Erythroblast (primary cell): ENCODE measurements at regions not wholly inside any gene's neighbourhood (a gene's known extent, or its start where the extent isn't known, plus 50 kb on each side); places are given as distances from the start of the nearest gene placed in this dataset.
"Not testable (repeated sequence)": the region's sequence is repeated elsewhere in the genome, so short reads cannot be mapped to it uniquely, and the experiment has no call there.

Source experiments
- DNase-seq, 2 experiments: peaks; one replicate each; lab custom pipeline; 2025; lab: John Stamatoyannopoulos, UW
- POLR2A ChIP-seq: IDR thresholded peaks from 2 replicates; pipeline ENCODE4 v1.6.1; 2011; ENCODE audit warnings: mild to moderate bottlenecking, low read length

DNA sequence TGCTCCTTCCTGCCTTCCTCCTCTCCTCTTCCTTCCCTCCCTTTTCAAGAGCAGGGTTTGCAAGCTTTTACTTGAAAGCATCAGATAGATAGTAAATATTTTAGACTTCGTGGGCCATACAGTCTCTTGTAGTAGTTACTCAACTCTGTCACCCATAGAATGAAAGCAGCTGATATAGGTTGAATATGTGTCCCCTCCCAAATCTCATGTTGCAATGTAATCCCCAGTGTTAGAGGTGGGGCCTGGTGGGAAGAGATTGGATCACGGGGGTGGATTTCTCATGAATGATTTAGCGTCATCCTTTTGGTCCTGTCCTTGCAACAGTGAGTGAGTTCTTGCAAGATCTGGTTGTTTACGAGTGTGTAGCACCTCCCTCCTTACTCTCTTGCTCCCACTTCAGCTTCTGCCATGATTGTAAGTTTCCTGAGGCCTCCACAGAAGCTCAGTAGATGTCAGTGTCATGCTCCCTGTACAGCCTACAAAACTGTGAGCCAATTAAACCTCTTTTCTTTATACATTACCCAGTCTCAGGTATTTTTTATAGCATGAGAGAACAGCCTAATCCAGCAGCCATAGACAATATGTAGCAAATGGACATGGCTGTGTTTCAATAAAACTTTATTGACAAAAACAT, 124.7 kb downstream of the ART5 start:
- DNase-seq: peak; percentile 85 to 88
- peak; percentile 20 for TF ChIP-seq POLR2A

DNA sequence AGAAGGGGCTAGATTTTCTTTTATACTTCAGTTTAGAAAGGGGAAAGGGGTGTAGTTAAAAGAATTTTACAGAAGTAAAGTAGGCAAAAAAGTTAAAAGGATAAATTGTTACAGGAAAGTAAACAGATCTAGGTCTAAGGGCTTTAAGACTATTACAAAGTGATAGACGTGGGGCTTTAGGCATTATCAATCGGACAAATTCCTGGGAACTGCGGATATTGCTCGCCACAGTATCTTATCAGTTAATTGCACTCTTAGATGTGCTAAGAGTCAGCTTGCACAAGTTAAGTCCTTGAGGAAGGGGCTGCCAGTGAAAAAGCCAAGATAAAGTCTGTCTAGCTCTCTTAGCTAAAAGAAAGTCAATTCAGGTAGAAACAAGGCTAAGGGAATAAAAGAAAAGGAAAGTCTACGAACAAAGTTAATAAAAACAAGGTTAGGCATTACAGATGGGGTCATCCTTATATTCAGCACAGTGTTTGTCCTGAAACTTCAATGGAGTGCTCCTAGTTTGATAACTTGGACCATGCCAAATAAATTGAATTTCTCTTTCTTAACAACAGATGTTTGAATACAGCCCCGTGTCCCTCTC, 125.4 kb downstream of the ART5 start:
- not testable (repeated sequence) for DNase-seq

DNA sequence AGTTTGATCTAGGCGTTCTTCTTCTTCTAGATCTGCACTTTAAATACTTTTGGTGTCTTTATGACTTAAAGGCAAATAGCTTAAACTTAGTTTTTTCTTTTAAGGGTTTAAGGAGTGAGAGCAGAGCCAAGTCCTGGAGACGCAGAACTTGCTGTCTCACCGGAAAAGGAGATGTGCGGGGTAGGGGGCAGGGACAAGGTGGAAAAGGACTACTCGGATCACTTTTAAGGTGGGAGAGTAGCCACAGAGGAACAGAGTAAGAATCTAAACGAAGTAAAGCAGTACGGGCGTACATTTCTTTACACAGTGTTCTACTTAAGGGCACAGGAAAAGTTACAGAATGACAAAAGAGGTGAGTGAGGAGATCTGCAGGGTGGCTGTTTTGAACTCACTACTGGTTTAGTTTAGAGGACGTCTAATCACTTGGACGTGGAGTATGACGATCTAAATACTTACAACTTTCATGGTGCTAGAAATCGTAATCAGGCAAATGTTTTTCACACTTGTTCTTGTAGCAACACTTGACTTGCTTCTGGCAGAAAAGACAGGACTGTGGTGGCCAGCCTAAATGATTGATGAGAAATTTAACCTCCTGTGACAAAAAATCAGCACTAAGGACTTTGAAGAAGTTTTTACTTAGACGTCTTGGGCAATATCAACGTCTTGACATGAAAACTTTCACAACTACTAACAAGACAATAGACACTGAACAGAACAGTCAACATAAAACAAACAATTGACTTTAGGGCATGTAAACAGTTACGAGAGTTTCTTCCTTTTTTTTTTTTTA, 127.0 kb downstream of the ART5 start:
- peak; percentile 50 to 70 for DNase-seq

DNA sequence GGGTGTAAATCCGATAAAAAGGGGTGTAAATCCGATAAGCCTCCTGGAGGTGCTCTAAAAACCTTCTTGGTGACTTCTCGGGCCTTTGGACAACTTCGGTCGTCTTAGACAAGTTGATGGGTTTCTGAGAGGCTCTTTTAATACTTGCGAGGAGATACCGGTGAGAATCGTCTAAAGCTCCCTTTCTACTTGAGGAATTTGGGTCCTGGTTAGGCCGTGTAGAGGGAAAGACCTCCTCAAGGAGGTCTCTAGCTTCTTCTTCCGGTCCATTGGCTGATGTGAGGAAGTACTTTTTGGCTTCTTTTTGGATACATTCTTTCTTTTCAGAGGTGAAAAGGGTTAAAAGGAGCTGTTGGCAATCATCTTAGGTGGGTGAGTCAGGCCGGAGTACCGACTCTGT, 128.5 kb downstream of the ART5 start:
- DNase-seq: peak; percentile 37 to 65

DNA sequence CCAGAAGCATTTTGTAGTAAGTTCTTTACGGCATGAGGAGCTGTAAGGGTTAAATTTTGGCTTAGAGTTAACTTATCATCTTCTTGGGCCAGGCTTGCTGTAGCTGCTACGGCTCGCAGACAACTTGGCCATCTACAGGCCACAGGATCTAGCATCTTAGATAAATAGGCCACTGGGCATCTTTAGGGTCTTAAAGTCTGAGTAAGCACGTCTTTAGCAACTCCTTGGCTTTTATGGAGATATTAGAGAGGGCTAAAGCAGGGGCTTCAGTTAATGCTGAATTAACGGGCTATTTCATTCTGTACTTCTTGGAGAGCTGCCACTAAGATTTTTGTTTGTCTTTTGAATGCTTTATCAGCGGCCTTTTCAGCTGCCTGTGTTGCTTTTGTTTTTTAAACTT, 129.0 kb downstream of the ART5 start:
- peak; percentile 74 to 83 for DNase-seq

DNA sequence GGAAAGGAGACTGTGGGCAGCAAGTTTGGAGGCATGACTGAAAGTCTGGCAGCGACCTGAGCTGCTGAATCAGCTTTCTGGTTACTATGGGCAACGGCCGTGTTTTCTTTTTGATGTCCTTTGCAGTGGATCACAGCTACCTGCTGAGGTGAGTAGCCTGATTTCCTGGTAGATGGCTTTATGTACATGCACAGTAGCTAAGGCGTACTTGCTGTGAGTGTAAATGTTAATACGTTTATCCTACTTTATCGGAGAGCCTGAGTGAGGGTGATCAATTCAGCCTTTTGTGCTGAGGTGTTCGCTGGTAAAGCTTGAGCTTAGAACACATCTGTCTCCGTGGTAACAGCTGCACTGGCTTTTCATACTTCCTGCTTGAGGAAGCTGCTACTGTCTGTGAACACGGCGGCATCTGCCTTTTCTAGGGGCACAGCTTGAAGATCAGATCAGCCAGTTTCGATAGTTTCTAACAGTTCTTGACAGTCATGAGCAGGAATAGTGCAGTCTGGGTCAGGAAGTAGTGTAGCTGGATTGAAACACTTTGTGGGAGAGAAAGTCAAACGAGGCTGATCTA, 129.6 kb downstream of the ART5 start:
- peak; percentile 80 to 82 for DNase-seq
- TF ChIP-seq POLR2A: peak; percentile 30

DNA sequence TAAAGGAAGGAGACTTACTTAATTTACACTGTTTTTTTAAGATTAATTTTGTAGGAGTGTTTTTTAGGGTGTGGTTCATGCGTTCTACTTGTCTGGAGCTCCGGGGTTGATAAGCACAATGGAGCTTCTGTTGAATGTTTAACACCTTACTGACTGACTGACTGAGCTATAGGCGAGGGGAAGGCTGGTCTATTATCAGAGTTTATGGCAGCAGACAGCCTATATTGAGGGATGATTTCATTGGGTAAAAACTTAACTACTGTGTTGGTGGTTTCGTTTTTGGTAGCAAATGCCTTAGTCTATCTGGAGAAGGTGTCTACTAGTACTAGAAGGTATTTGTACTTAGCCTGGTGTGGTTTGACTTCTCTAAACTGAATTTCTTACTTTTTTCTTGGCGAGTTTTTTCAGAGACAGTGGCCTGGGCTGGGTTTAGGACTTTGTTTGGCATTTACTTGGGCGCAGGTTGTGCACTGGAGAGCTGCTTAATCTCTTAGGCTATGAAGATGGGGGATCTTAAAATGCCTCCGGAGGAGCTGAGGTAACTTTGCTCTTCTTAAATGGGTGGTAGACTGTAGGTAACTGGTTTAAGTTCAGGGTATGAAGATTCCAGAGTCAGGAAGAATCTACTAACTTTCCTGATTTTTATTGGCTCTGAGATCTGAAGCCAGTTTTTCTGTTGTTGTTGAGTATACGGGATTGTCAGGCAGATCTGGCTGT, 130.2 kb downstream of the ART5 start:
- peak; percentile 40 for TF ChIP-seq POLR2A
- DNase-seq: peak; percentile 81 to 92

DNA sequence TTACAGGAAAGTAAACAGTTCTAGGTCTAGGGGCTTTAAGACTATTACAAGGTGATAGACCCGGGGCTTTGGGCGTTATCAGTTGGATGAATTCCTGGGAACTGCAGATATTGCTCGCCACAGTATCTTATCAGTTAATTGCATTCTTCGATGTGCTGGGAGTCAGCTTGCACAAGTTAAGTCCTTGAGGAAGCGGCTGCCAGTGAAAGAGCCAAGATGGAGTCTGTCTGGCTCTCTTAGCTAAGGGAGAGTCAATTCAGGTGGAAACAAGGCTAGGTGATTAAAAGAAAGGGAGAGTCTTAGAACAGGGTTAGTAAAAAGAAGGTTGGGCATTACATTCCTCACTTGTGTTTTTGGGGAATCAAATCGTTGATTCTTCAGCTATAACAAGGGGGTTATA, 130.6 kb upstream of the ZNF195 start:
- peak; percentile 18 to 71 for DNase-seq

DNA sequence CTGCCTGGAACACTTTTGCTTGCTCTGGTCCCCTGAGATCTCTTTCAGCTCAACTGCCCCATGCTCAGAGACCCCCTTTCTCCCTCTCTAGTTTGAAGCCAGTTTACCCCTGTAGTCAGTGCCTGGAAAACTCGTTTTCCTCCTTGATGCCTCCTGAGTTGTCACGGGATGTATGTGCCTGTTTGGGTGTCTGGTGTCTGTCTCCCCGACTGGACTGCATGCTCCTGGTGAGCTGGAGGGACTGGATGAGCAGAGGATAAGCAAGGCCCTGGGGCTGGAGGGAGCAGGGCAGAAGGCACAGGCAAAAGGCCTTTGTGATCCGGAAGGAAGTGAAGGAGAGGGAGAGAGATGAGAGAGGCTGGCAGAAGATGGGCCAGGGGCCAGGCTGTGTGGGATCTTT, 120.3 kb upstream of the ZNF195 start:
- not testable (repeated sequence) for DNase-seq

DNA sequence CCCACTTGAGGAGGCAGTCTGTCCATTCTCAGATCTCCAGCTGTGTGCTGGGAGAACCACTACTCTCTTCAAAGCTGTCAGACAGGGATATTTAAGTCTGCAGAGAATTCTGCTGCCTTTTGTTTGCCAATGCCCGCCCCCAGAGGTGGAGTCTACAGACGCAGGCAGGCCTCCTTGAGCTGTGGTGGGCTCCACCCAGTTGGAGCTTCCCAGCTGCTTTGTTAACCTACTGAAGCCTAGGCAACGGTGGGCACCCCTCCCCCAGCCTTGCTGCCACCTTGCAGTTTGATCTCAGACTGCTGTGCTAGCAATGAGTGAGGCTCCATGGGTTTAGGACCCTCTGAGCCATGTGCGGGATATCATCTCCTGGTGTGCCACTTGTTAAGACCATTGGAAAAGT, 119.4 kb upstream of the ZNF195 start:
- peak in 1 of 2 experiments; percentile 38 for DNase-seq

DNA sequence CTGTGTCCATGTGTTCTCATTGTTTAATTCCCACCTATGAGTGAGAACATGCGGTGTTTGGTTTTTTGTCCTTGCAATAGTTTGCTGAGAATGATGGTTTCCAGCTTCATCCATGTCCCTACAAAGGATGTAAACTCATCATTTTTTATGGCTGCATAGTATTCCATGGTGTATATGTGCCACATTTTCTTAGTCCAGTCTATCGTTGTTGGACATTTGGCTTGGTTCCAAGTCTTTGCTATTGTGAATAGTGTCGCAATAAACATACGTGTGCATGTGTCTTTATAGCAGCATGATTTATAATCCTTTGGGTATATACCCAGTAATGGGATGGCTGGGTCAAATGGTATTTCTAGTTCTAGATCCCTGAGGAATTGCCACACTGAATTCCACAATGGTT, 114.2 kb upstream of the ZNF195 start:
- not testable (repeated sequence) for DNase-seq

DNA sequence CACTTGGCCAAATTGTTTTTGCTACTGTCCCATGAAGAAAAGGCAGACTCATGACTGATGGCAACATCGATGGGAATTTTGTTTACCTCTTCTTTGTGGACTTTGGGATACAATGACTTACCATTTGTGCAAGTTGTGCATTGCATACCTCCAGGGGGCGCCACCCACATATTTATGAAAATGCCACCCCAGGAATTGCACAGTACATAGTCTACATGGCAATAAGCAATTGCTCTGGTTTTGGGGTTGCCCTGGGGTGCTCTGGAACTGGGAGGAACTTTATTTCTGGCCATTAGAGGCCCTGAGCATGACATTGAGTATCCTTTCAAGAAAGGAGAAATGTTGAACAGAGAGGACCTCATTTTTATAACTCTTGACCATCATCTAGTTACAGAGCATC, 109.1 kb upstream of the ZNF195 start:
- not testable (repeated sequence) for DNase-seq

DNA sequence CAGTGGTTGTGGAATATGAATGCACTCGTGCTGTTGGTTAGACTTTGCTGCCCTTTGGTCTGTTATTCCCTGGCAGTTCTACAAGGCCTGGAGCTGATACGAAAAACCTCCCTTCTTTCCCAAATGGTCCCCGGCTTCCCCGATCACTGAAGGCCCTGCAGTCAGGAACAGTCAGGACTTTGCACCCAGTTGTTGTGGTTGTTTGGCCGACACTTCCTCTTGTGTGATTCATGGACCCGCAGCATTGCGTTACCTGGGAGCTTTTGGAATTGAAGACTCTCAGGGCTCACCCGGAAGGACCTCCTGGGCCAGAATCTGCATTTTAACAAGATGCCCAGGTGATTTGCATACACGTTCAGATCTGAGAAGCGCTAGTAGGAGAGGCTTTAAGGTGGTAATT, 106.8 kb upstream of the ZNF195 start:
- not testable (repeated sequence) for DNase-seq

DNA sequence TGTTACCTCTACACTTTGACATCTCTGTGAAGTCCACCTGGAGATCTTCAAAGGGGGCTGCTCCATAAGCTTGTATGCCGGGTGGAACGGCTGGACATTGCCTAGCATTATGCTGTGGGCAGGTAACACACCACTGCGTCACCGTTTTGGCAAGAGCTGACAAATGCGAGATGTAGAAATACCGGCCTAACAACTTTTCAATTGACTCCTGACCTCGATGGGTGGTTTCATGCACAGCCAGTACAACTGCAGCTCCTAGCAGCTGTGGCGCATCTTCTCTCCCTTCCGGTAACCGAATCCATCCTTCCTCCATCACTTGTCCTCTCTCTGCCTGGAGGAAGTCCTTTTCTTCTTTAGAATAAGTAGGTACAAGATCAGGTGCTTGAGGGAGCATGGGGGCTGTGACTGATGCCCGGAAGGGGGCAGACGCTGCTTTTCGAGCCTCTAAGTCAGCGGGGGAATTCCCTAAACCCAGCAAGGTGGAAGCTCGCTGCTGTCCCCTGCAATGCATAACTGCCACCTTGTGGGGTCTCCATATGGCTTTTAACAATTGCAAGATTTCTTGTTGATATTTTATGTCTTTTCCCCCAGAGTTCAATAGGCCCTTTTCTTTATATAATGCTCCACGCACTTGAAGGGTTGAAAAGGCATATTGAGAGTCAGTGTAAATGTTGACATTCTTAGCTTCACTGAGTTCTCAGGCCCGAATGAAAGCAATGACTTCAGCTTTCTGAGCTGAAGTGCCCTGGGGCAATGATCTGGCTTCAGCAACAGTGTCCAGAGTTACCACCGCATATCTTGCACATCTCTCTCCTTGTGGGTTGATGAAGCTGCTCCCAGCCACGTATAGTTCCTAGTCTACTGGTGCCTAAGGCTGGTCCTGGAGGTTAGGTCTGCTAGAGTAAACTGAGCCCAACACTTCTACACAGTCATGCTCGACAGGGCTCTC, 98.3 kb upstream of the ZNF195 start:
- not testable (repeated sequence) for DNase-seq

DNA sequence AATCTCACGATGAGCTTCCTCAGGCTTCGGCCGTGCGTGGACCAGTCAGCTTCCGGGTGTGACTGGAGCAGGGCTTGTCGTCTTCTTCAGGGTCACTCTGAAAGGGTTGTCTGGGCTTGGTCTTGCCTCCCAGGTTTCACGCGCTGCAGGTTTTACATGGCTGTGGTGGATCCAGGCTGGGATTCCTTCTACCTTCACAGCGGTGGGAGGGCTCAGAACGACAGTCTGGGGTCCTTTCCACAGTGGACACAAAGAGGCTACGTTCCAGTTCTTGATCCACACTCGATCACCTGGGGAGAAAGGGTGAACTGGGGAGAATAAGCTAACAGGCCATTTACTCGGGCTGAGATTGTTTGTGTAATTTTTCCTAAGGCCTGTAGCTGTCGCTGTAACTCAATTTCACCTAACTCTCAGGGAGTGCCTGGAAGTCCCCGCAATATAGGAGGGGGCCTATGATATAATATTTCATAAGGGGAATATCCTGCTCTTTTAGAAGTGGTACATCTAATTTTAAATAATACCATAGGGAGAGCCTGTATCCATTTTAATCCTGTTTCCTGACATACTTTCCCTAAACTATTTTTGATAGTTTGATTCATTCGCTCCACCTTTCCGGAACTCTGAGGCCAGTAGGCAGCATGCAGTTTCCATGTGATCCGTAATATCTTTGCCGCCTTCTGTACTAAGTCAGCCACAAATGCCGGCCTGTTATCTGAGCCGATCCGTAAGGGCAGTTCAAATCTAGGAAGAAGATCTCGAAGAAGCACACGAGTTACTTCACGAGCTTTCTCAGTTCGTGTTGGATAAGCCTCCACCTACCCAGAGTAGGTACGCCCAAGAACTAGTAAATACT, 97.4 kb upstream of the ZNF195 start:
- peak in 1 of 2 experiments; percentile 20 for DNase-seq

DNA sequence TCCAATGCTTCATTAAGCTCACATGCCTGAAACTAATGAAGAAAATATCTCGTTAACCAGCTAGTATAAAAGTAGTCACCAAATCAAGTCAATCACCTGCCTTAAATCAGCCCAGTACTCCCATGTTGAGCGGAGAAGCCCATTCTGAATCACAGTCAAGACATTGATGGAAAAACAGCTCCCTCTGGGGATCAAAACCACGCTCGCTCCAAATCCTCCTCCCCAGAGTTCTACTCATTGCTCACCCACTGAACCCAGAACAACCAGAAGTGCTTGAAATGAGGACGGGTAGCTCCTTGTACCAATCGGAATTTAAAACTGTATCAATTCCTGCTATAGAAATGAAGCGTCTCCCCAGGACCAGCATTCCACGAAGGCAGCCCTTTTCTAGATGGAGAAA, 90.0 kb upstream of the ZNF195 start:
- not testable (repeated sequence) for DNase-seq

DNA sequence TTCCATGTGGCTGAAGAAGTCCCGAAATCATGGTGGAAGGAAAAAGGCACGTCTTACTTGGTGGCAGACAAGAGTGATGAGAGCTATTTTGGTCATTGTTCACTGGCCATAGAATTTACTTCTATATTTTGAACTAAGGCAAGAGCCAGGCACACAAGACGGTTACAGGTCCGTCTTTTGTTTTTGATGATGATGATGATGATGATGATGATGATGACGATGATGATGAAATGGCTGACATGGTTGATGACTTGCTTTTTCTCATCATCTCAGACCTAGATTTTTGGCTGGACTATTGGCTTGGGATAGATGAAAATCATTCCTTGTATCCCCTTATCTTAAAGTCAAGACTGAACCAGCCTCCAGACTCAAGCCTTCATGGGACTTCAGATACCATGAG, 88.7 kb upstream of the ZNF195 start:
- not testable (repeated sequence) for DNase-seq
